Neural progenitor cell (in vitro differentiated cells): ENCODE measurements at regions not wholly inside any gene's neighbourhood (a gene's known extent, or its start where the extent isn't known, plus 50 kb on each side); places are given as distances from the start of the nearest gene placed in this dataset.

ENCODE experiments used
- CTCF ChIP-seq: fragments of 200-600 bp; sonication (generic); IDR thresholded peaks from 2 replicates; pipeline ENCODE4 v1.5.1; 2017; ENCODE audit warnings: antibody characterized with exemption, mild to moderate bottlenecking
- EZH2phosphoT487 ChIP-seq: fragments of 200-600 bp; sonication (generic); IDR thresholded peaks from 2 replicates; pipeline ENCODE4 v1.6.1; 2017; ENCODE audit warnings: antibody characterized with exemption

- TF ChIP-seq CTCF = no peak
- TF ChIP-seq EZH2phosphoT487 = no peak
Measured at GRCh38 chr2:64836566-64836965, 152.6 kb upstream of the SLC1A4 start.
